ENCODE measurements at regions not wholly inside any gene's neighbourhood (a gene's known extent, or its start where the extent isn't known, plus 50 kb on each side); places are given as distances from the start of the nearest gene placed in this dataset.

DNA sequence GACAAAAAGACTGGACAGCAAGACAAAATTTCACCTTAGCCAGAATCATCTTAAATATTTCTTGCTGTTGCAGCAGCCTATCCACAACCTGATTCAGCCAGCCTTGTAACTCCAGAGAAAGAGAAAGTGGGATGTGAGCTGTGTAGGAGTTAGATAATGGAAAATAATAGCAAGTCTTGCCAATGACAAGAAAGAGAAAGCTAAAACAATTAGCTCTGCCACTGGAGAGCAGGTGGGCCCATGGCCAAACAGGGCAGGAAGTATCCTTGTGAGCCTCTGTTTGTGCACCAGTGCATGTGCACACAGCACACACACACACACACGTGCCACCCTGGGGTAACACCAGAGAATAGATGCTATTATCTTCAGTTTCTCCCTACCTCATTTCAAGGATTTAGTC, 106.0 kb upstream of the CCDC196 start:
- no peaks in the 10 kb centered on the region for H3K36me3 ChIP-seq (ENCODE audit: insufficient read depth)
- Mint-ChIP-seq H3K4me1 (peaks cover 18% of the 10 kb centered on the region), H3K27me3 (ENCODE audit: insufficient read depth, low read depth, poor library complexity) (no peaks in the 10 kb centered on the region), H3K27ac (no peak overlapping the region), H3K4me3 (no peak overlapping the region), H3K36me3 (ENCODE audit: low read depth) (no peaks in the 10 kb centered on the region), H3K9me3 (no peaks in the 10 kb centered on the region)
- no peak overlapping the region for H3K4me3 ChIP-seq
- no peaks in the 10 kb centered on the region for H4K20me1 ChIP-seq (replicated peaks; ENCODE audit: insufficient read depth)
- H3K4me2 ChIP-seq: no peak overlapping the region
- DNase-seq (ENCODE audit: low spot score) (no peak), ATAC-seq (no peak)
- H2AFZ ChIP-seq: no peak overlapping the region
- H3K27ac ChIP-seq (ENCODE audit: low read depth): no peak overlapping the region
- H3K79me2 ChIP-seq (replicated peaks; ENCODE audit: insufficient read depth): no peaks in the 10 kb centered on the region
- H3K9me2 ChIP-seq (ENCODE audit: insufficient read depth): peaks cover 4% of the 10 kb centered on the region; the same call in 1 of the 2 replicates
- no peaks in the 10 kb centered on the region for H3K27me3 ChIP-seq (ENCODE audit: insufficient read depth)
- H3K4me1 ChIP-seq (ENCODE audit: insufficient read depth): peaks cover 26% of the 10 kb centered on the region
- TF ChIP-seq EZH2 (IDR thresholded peaks at IDR 0.05; ENCODE audit: low read depth, unreplicated experiment): no peak
- TF ChIP-seq ZNF462 (CRISPR knock-in tag; IDR thresholded peaks at IDR 0.05): no peak
- no peak for TF ChIP-seq ZNF114 (CRISPR knock-in tag; IDR thresholded peaks at IDR 0.05)
- TF ChIP-seq CTCF (conservative IDR thresholded peaks at IDR 0.05; ENCODE audit: low read depth in 2 of 2): no peak
- TF ChIP-seq ZNF331 (CRISPR knock-in tag; IDR thresholded peaks at IDR 0.05; ENCODE audit: low read depth): no peak
- no peak for TF ChIP-seq ETS1 (IDR thresholded peaks at IDR 0.05)
- TF ChIP-seq CREB1 (CRISPR knock-in tag; IDR thresholded peaks at IDR 0.05; ENCODE audit: low read depth): no peak
- TF ChIP-seq EZH2phosphoT487 (IDR thresholded peaks at IDR 0.05; ENCODE audit: unreplicated experiment): no peak
- no peak for TF ChIP-seq JUNB (IDR thresholded peaks at IDR 0.05; ENCODE audit: unreplicated experiment)
- no peaks in the 10 kb centered on the region for H3F3A ChIP-seq (replicated peaks; ENCODE audit: low read depth)
